ENCODE measurements at regions not wholly inside any gene's neighbourhood (a gene's known extent, or its start where the extent isn't known, plus 50 kb on each side); places are given as distances from the start of the nearest gene placed in this dataset.
"Not testable (repeated sequence)": the region's sequence is repeated elsewhere in the genome, so short reads cannot be mapped to it uniquely, and the experiment has no call there.

GRCh38 chr4:19193274-19193981 is 1058.3 kb upstream of the SLIT2 start:
- no peak for DNase-seq

DNA sequence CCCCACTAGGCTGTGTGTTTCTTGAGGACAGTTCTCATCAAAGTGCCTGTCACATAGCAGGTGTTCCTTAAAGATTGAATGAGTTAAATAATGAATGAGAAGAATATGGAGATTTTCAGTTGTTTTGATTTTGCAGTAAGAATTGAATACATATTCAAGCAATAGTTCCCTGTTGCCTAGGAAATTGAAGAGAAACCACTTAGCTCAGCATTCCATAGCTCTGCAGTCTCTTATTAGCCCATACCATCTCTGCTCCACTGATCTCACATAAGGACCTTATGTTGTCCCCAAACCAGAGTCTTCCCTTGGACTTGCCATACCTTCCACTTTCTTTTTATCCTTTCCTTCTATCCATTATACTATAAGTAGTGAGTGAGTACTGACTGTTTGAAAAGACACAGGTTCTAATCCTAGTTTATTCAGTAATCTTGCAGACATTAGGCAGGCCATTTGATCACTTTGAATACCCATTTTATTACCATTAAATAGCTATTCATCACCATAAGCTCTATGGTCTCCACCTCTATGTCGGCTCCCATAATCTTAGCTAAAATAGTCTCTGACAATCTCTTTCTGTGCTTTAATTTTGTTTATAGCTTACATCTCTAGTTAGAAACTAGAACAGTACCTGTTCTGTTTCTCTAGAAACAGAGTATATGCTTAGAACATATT is 1059.6 kb upstream of the SLIT2 start:
- DNase-seq = no peak

DNA sequence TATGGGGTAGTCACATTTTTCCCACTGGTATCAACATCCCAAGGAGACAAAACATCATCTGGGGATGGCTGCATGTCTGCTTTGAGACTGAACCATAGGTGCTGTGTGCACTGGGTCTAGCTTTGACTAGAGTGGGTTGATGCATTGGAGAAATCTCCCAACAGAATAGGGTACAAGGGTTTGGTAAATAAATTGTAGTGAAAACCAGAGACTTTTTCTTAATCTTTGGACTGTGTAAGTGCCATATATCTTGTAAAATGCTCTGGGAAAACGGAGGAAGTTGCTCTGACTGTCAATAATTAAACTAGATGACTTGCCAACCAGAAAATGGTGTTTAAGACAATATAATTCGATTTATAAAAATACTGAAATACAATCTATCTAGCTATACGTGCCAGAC is 1064.0 kb upstream of the SLIT2 start:
- no peak for DNase-seq

- no peak for DNase-seq
These were observed 1064.6 kb upstream of the SLIT2 start for GRCh38 chr4:19187096-19187495.

DNA sequence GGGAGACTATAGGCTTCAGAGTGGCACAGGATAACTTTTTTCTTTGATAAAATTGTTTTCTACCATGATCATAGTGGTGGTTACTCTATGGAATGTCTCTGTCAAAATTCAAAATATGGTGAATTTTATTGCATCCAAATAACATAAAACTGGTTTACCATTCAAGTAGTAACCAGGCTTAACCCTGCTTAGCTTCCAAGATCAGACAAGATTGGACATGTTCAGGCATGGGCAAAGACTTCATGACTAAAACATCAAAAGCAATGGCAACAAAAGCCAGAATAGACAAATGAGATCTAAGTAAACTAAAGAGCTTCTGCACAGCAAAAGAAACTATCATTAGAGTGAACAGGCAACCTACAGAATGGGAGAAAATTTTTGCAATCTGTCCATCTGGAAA is 1070.1 kb upstream of the SLIT2 start:
- DNase-seq = not testable (repeated sequence)

- DNase-seq = no peak
These were observed 1072.9 kb upstream of the SLIT2 start for GRCh38 chr4:19178835-19179234.

DNA sequence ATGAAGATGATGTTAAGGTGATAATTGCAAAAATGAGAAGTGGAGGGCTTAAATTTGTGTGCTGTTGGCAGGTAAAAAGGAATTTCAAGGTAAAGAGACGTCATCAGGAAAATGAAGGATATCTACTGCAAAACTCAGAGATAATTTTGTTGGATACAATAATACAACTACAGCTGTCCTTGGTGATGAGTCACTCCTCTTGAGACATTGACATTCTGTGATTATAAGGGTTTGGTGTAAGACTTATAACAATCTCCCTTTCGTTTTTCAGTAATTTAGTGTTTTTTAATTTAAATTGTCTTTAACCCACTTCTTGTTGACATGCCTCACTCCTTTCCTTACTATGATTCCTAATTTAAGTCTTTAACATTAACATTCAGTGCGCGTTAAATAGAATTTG is 1074.1 kb upstream of the SLIT2 start:
- no peak for DNase-seq

DNA sequence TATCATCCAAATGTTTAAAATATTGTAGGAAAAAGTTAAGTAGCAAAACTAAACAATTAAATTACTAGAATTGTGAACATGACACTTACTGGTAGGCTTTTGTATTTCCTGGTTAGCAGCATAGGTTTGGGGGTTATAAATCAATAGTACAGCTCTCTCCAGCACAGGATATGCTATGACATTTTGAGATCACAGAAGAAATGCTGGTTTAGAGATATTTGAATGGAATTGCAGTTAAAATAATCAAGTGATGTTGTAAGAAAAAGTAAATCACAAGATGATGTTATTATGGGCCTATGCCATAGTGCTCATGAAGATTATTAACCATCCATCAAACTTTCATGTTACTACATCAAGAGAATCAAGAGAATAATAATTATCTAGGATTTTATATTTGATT is 1079.9 kb upstream of the SLIT2 start:
- no peak for DNase-seq

GRCh38 chr4:19167311-19167710 is 1084.4 kb upstream of the SLIT2 start:
- no peak for DNase-seq

DNA sequence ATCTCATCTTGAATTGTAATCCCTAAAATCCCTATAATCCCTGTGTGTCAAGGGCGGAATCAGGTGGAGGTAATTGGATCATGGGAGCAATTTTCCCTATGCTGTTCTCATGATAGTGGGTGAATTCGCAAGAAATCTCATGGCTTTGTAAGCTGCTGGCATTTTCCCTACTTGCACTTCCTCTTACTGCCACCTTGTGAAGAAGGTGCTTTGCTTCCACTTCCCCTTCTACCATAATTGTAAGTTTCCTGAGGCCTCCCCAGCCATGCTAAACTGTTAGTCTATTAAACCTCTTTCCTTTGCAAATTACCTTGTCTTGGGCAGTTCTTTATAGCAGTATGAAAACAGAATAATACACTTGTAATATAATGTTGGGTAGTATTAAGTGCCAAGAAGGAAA is 1087.4 kb upstream of the SLIT2 start:
- DNase-seq = no peak

- no peak for DNase-seq
These were observed 1091.8 kb upstream of the SLIT2 start for GRCh38 chr4:19159874-19160273.

DNA sequence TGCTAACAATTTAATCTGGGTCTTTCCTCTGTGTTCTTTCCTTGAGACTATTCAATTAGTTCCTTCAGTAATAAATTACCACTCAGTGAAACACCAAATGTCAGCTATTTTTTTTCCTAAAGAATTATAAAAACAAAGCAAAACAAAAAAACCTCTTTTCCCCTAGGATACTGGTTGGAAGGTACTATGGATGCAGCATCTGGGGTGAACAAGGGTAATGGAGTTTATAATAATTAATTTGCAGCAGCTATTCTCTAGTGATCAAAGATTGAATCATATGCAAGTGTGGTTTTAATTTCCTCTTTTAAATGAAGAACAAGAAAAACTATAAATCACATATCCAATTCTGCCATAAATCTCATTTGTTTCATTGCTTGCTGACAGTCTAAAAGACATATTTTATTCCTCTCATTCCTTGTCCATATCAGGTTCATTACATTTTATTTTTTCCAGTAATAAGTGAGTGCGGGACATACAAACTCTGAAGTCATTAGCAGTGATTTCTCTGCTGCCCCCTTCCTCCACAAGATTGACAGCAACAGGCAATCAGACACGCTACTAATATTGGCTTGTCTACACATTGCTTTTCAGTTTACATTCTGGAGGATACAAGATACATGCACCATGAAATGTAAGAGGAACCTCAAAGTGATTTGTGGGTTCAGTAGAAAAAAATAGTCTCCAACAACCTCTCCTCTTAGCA is 1093.4 kb upstream of the SLIT2 start:
- no peak for DNase-seq

DNA sequence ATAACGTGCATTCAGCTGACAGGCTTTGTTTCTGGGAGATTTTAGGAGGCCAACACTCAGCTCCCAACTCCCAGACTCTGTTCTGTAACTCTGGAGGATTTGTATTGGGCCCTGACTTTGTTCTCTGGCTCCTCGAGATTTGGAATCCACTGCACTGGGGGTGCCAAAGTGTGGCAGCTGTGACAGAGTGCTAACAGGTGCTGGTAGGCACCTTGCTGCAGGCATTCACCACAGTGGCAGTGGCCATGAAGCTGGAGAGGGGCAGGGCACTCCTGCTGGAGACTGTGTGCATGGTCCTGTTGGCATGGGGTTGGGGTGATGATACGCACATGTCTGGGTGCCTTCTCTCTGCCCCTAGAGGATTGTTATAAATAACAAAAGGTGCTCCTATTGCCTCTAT is 1094.9 kb upstream of the SLIT2 start:
- no peak for DNase-seq

GRCh38 chr4:19155568-19155967 is 1096.1 kb upstream of the SLIT2 start:
- no peak for DNase-seq

GRCh38 chr4:19154267-19154666 is 1097.4 kb upstream of the SLIT2 start:
- DNase-seq = not testable (repeated sequence)

DNA sequence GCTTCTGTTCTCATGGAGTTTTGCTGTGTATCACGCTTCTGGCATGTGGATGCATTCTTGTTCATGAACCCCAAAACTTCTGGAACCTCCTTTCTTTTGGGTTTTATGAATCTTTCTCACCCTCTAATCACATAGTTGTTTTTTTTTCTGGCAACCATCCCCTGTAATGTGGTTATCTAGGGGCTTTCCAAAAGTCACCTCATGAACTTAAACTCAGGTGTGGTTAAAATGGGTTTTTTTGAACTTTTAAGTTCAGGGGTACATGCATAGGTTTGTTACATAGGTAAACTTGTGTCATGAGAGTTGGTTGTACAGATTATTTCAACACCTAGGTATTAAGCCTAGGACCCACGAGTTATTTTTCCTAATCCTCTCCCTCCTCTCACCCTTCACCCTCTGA is 1099.4 kb upstream of the SLIT2 start:
- no peak for DNase-seq

GRCh38 chr4:19151684-19152083 is 1100.0 kb upstream of the SLIT2 start:
- no peak for DNase-seq

GRCh38 chr4:19146038-19146437 is 1105.7 kb upstream of the SLIT2 start:
- DNase-seq = no peak

DNA sequence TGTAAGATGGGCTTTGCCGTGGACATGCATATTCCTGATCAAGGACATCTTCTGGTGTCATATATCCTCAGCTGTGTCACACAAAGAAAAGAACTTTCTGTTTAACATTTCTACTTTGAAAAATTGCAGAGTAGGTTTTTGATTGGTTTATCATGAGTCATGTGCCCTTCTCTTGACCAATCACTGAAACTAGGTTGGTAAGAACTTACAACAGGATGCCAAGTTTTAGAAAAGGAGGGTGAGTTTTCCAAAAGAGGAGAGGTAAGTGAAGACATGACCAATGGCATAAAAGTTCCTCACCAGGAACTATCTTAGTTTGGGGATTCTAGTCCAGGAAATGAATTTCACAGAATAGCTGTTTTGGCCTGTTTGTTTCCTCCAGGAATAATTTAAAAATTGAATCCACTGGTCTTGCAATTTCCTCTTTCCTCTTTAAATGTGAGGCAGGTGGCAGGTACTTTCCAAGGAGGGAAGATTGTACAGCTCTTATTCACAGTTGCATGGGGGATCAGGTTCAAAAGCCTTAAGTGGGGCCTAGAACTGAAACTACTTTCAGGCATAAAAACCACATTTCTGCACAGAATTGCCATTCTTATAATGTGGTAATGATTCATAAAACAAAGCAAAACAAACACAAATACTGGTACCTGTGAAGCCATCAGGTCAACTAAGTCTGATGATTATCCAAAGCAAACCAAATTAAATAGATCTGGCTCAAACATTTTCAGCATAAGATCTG is 1114.5 kb upstream of the LCORL start:
- DNase-seq = no peak

DNA sequence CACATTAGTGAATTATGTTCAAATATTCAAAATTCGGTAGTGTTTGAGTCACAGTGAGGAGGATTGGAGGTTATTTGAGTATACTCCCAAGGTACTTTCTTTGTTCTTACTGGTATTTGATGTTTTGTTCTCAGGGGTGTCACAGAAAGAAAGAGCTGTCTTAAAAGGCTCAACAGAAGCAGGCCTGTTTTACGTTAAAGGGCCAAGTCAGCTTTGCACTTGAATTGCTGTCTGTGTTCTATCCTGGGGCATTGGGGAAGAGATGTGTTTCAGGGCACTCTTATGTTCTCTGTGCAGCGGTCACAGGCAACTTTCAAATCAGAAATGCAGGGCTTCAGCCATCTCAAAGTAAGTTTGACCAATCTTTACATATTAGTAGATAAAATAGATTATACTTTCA is 1113.1 kb upstream of the LCORL start:
- no peak for DNase-seq

DNA sequence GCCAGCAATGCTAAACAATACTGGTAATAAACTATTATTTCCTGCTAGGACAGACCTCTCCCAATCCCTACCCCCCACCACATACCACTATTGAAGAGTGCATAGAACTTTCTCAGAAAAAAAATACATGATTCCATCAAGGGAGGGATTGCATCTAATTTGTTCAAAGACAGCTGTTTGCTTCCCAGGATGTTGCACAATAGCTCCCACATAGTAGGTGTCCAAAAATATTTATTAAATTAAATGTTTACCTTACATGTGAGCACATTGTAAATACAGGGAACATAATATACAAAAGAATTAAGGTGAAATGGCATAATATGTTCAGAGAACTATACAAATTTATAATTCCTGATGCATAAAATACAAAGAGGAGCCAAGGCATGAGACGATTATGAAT is 1111.8 kb upstream of the LCORL start:
- no peak for DNase-seq

DNA sequence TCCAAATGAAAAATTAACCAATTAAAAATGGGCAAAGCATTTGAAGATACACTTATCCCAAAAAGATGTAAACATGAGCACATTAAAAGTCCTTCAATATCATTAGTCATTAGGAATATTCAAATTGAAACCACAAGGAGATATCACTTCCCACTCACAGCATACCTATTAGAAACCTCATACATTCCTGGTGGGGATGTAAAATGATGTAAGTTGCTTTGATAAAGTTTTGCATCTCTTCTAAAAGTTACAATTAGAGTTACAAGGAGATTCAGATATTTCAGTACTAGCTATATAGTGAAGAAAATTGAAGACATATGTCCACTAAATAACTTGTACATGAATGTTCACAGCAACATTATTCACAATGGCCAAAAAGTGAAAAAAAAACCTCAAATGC is 1109.3 kb upstream of the LCORL start:
- no peak for DNase-seq

- DNase-seq = no peak
These were observed 1106.6 kb upstream of the LCORL start for GRCh38 chr4:19128176-19128575.

DNA sequence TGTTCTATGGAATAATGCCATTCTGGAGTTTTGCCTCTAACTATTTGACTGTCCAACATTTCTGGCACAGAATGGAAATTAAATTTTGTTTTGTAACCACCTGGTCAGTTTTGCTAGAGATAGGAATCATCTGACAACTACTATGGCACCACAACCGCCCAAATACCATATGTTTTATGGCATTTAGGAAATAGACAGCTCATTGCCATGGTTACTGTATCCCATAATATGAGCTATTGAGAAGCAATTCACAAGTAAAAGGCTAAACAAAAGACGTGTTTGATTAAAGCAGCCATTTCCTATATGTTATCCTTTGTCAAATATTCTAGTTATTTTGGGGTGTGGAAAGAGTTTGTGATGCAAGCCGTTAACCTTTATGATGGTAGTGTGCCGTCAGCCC is 1105.3 kb upstream of the LCORL start:
- no peak for DNase-seq

Data from effector CD8-positive, alpha-beta T cell (primary cell).